ENCODE measurements at regions not wholly inside any gene's neighbourhood (a gene's known extent, or its start where the extent isn't known, plus 50 kb on each side); places are given as distances from the start of the nearest gene placed in this dataset.
"Not testable (repeated sequence)": the region's sequence is repeated elsewhere in the genome, so short reads cannot be mapped to it uniquely, and the experiment has no call there.

- no peak for DNase-seq
Observed at GRCh38 chr2:208939852-208940251, 484.0 kb upstream of the MAP2 start.

- DNase-seq: no peak
Observed at GRCh38 chr2:208945719-208946256, 478.1 kb upstream of the MAP2 start.

- DNase-seq: no peak
Observed at GRCh38 chr2:208948073-208948472, 475.8 kb upstream of the MAP2 start.

GRCh38 chr2:208970070-208970469 lies 453.8 kb upstream of the MAP2 start:
- DNase-seq: no peak

- DNase-seq: no peak
Observed at GRCh38 chr2:208977582-208977981, 446.3 kb upstream of the MAP2 start.

- DNase-seq: no peak
Observed at GRCh38 chr2:208978946-208979345, 444.9 kb upstream of the MAP2 start.

GRCh38 chr2:208980321-208980720 lies 443.5 kb upstream of the MAP2 start:
- no peak for DNase-seq

- no peak for DNase-seq
Observed at GRCh38 chr2:208982831-208983230, 441.0 kb upstream of the MAP2 start.

GRCh38 chr2:208983486-208983885 lies 440.4 kb upstream of the MAP2 start:
- DNase-seq: no peak

GRCh38 chr2:208984376-208985090 lies 439.3 kb upstream of the MAP2 start:
- DNase-seq: no peak

GRCh38 chr2:208985644-208986043 lies 438.2 kb upstream of the MAP2 start:
- no peak for DNase-seq

GRCh38 chr2:208990716-208991115 lies 433.1 kb upstream of the MAP2 start:
- DNase-seq: no peak

GRCh38 chr2:208999911-209000310 lies 423.9 kb upstream of the MAP2 start:
- DNase-seq: no peak

- DNase-seq: no peak
Observed at GRCh38 chr2:209002054-209002453, 421.8 kb upstream of the MAP2 start.

- DNase-seq: no peak
Observed at GRCh38 chr2:209005371-209005770, 418.5 kb upstream of the MAP2 start.

GRCh38 chr2:209008636-209009287 lies 415.1 kb upstream of the MAP2 start:
- no peak for DNase-seq

GRCh38 chr2:209018633-209019032 lies 405.2 kb upstream of the MAP2 start:
- DNase-seq: not testable (repeated sequence)

GRCh38 chr2:209029249-209029648 lies 394.6 kb upstream of the MAP2 start:
- no peak for DNase-seq

- DNase-seq: no peak
Observed at GRCh38 chr2:209044307-209044706, 379.5 kb upstream of the MAP2 start.

GRCh38 chr2:209046163-209046562 lies 377.7 kb upstream of the MAP2 start:
- no peak for DNase-seq

- no peak for DNase-seq
Observed at GRCh38 chr2:209049608-209050007, 374.2 kb upstream of the MAP2 start.

GRCh38 chr2:209062210-209062609 lies 361.6 kb upstream of the MAP2 start:
- no peak for DNase-seq

GRCh38 chr2:209070262-209070661 lies 353.6 kb upstream of the MAP2 start:
- DNase-seq: no peak

GRCh38 chr2:209073151-209073550 lies 350.7 kb upstream of the MAP2 start:
- no peak for DNase-seq

- DNase-seq: no peak
Observed at GRCh38 chr2:209074711-209075110, 349.1 kb upstream of the MAP2 start.

Data from activated naive CD4-positive, alpha-beta T cell treated with Interleukin-2 at 50 U/mL for 16 hours (primary cell).